C4-2B (cell line): ENCODE measurements at regions not wholly inside any gene's neighbourhood (a gene's known extent, or its start where the extent isn't known, plus 50 kb on each side); places are given as distances from the start of the nearest gene placed in this dataset.

ENCODE experiments used
- H3K27ac ChIP-seq: fragments of 450-650 bp; 2 replicates; pipeline ENCODE4 v1.5.1; 2017
- CTCF ChIP-seq: fragments of 450-650 bp; conservative IDR thresholded peaks from 2 replicates; pipeline ENCODE4 v1.5.1; 2017; ENCODE audit warnings: mild to moderate bottlenecking
- ZFX ChIP-seq: fragments of 450-650 bp; IDR thresholded peaks from 2 replicates; pipeline ENCODE4 v1.6.1; 2017

- no peak overlapping the region for H3K27ac ChIP-seq
- TF ChIP-seq ZFX, result no peak
- TF ChIP-seq CTCF, result no peak
These were observed 59.3 kb upstream of the CNTN1 start for GRCh38 chr12:40632933-40633332.

- H3K27ac ChIP-seq, result no peak overlapping the region
- no peak for TF ChIP-seq ZFX
- TF ChIP-seq CTCF, result no peak
These were observed 57.6 kb upstream of the CNTN1 start for GRCh38 chr12:40634517-40635131.

GRCh38 chr12:40635141-40635731 is 57.0 kb upstream of the CNTN1 start:
- H3K27ac ChIP-seq, result no peak overlapping the region
- TF ChIP-seq CTCF (no peak), ZFX (no peak)
